GM18951 (cell line): ENCODE measurements at regions not wholly inside any gene's neighbourhood (a gene's known extent, or its start where the extent isn't known, plus 50 kb on each side); places are given as distances from the start of the nearest gene placed in this dataset.
"Not testable (repeated sequence)": the region's sequence is repeated elsewhere in the genome, so short reads cannot be mapped to it uniquely, and the experiment has no call there.

Experiments used
- POLR2A ChIP-seq: IDR thresholded peaks from 4 replicates; pipeline ENCODE4 v1.6.1; 2011; ENCODE audit warnings: mild to moderate bottlenecking; ENCODE audit not compliant: insufficient read length, insufficient read depth; ENCODE audit errors: extremely low read depth
- in situ Hi-C: fragments of 300-500 bp; cut with MboI; formaldehyde crosslinking; loops from one replicate; pipeline ENCODE4 v1.12.0; 2022; ENCODE audit warnings: low sequenced_read_pairs, mixed read lengths, inconsistent platforms; ENCODE audit not compliant: unreplicated experiment

- TF ChIP-seq POLR2A: no peak
- in situ Hi-C loops: no loop called here
Measured at GRCh38 chr6:155645325-155645724, 189.7 kb upstream of the NOX3 start.

- in situ Hi-C loops: no loop called here
- no peak for TF ChIP-seq POLR2A
Measured at GRCh38 chr6:155641603-155642002, 186.0 kb upstream of the NOX3 start.

DNA sequence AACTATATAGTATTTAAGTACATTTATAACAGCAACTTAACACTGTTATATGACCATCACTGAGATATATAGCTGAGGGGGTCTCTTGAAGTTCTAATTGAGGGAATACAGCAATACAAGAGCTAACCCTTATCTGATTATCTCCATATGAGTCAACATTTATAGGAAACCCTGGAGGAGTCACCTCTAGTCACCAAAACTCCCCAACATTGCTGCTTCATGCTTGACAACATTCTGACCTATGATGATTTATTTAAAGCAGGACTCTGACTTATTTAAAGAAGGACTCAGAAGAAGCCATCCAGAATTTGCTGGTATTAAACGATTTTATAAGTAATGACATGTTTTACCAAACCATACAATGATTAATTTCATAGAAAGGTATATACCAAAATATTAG, 182.6 kb upstream of the NOX3 start:
- no peak for TF ChIP-seq POLR2A
- in situ Hi-C loops: no loop called here

GRCh38 chr6:155635416-155635815, 179.8 kb upstream of the NOX3 start:
- no peak for TF ChIP-seq POLR2A
- in situ Hi-C loops: no loop called here

GRCh38 chr6:155630085-155630484, 174.4 kb upstream of the NOX3 start:
- in situ Hi-C loops: no loop called here
- TF ChIP-seq POLR2A: no peak

DNA sequence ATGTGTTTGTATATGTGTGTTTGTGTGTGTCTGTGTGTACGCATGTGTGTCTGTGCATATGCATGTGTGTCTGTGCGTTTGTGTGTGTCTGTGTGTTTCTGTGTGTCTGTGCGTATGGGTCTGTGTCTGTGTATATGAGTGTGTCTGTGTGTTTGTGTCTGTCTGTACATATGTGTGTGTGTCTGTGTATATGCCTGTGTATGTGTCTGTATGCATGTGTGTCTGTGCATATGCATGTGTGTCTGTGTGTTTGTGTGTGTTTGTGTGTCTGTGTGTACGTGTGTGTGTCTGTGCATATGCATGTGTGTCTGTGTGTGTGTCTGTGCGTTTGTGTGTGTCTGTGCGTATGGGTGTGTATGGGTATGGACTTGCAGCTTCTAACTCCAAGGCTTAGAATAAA, 174.0 kb upstream of the NOX3 start:
- no peak for TF ChIP-seq POLR2A
- in situ Hi-C loops: no loop called here

DNA sequence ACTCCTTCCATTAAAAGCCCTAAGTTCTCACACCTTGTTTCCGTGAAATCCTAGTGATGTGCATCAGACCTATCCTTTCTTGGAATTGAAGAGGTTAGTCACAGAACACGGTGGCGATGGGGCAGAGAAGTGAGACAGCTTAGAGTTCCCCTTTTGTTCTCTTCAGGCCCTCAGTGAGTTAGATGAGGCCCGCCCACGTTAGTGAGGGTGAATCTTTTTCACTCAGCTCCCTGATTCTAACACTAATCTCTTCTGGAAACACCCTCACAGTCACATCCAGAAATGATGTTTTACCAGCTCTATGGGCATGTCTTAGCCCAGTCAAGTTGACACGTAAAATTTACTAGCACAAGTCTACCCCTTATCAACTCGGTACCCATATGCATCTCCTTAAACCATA, 172.7 kb upstream of the NOX3 start:
- TF ChIP-seq POLR2A: no peak
- in situ Hi-C loops: no loop called here

- in situ Hi-C loops: not testable (repeated sequence)
Measured at GRCh38 chr6:155627722-155628212, 172.1 kb upstream of the NOX3 start.

DNA sequence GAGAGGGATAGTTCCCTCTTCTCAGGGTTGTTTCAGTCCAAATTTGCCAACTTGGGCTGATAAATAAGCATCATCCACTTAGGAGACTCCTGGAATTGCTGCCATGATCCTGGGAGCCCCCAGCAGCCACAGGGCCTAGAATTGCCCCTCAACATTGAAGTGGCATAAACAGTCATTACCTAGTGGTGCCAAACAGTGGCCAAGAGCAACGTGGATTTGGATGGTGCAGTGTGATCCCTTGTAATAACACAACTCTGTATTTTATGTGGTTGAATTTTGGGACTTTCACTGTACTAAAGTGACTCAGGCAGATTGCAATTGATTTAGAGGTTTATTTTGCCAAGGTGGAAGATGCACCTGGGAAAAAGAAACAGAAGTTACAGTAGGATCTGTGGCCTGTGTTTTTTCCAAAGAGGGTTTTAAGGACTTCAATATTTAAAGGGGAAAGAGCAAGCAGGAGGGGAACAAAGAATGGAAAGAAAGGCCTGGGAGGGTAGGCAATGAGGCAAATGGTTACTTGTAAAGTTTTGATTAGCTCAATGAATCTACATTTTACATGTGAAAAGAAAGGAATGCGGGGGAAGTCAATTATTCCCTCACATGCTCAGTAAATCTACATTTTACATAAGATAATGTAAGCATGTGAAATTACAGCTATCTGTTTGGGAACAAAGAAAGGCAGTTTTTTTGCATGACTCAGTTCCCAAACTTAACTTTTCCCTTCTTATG, 168.0 kb upstream of the NOX3 start:
- in situ Hi-C loops: no loop called here
- no peak for TF ChIP-seq POLR2A

- in situ Hi-C loops: no loop called here
- no peak for TF ChIP-seq POLR2A
Measured at GRCh38 chr6:155614606-155615005, 159.0 kb upstream of the NOX3 start.

DNA sequence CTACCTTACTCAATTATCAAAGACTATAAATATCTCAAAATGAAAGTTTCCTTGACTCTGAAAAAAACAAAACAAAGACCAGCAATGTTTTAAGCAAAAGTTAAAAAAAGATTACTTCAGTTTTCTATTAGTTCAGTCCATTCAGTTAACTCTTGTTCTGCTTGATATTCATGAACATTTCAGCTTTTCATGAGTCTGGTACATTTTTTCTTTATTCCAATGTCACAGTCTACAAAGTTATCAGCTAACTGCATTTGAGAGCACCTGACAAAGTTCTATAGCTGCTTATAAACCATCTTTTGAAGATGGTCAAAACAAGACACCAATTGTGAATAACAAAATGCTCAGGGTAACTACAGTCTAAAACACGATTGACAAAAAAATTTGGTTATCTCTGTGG, 156.1 kb upstream of the NOX3 start:
- in situ Hi-C loops: no loop called here
- TF ChIP-seq POLR2A: no peak

DNA sequence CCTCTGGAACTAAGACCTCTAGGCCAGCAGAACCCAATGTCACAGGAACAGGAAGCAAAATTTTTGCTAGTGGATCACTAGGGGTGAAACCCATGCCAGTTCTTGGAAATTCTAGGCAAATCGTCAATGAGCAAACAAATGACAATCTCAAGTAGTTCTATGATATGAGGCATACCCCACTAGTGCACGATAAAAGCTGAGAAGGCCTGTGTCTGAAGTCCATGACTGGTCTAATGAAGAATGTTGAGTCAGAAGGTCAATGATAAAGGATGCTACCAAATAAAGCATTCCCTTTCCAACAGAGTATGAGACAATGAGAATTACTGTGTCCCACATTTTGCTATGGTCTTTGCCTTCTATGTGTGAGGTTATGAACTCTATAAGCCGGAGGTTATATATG, 149.4 kb upstream of the NOX3 start:
- TF ChIP-seq POLR2A: no peak
- in situ Hi-C loops: no loop called here

GRCh38 chr6:155599561-155599960, 143.9 kb upstream of the NOX3 start:
- in situ Hi-C loops: no loop called here
- no peak for TF ChIP-seq POLR2A

DNA sequence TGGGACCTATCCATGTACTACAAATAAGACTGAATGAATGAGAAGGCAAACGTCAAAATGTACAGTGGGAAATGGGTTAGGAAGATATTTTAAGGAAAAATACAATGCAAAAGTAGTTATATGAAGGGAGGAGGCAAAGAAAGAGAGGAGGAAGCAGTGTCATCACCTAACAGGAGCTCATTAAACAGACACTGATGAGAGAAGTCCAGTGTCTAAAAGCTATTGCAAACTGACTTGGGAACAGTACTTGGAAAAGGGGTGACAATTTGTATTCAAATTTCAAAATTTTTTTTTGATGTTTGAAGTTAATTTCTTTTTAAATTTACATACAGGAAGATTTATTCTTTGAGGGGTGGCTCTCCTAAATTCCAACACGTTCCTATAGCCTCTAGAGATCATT, 143.5 kb upstream of the NOX3 start:
- TF ChIP-seq POLR2A: no peak
- in situ Hi-C loops: no loop called here

GRCh38 chr6:155595284-155595683, 139.6 kb upstream of the NOX3 start:
- in situ Hi-C loops: no loop called here
- TF ChIP-seq POLR2A: no peak
